ENCODE measurements at regions not wholly inside any gene's neighbourhood (a gene's known extent, or its start where the extent isn't known, plus 50 kb on each side); places are given as distances from the start of the nearest gene placed in this dataset.
"Not testable (repeated sequence)": the region's sequence is repeated elsewhere in the genome, so short reads cannot be mapped to it uniquely, and the experiment has no call there.

GRCh38 chr22:48822278-48823233 lies 1005.1 kb downstream of the BRD1 start:
- ATAC-seq (ENCODE audit: low FRiP score): no peak
- TF ChIP-seq CTCF (IDR thresholded peaks at IDR 0.05): no peak
- DNase-seq (ENCODE audit: low spot score): no peak

GRCh38 chr22:48821727-48822126 lies 1005.9 kb downstream of the BRD1 start:
- TF ChIP-seq CTCF (IDR thresholded peaks at IDR 0.05): no peak
- no peak for DNase-seq (ENCODE audit: low spot score)
- no peak for ATAC-seq (ENCODE audit: low FRiP score)

GRCh38 chr22:48821346-48821690 lies 1006.4 kb downstream of the BRD1 start:
- no peak for TF ChIP-seq CTCF (IDR thresholded peaks at IDR 0.05)
- DNase-seq (ENCODE audit: low spot score) (no peak), ATAC-seq (ENCODE audit: low FRiP score) (no peak)

- TF ChIP-seq CTCF (IDR thresholded peaks at IDR 0.05): no peak
- ATAC-seq (ENCODE audit: low FRiP score) (no peak), DNase-seq (ENCODE audit: low spot score) (no peak)
Observed at GRCh38 chr22:48820481-48821345, 1007.0 kb downstream of the BRD1 start.

- no peak for TF ChIP-seq CTCF (IDR thresholded peaks at IDR 0.05)
- DNase-seq (ENCODE audit: low spot score) (no peak), ATAC-seq (ENCODE audit: low FRiP score) (no peak)
Observed at GRCh38 chr22:48819961-48820360, 1007.7 kb downstream of the BRD1 start.

GRCh38 chr22:48819232-48819631 lies 1008.4 kb downstream of the BRD1 start:
- no peak for TF ChIP-seq CTCF (IDR thresholded peaks at IDR 0.05)
- ATAC-seq (ENCODE audit: low FRiP score): no peak
- no peak for DNase-seq (ENCODE audit: low spot score)

GRCh38 chr22:48817491-48817890 lies 1010.2 kb downstream of the BRD1 start:
- ATAC-seq (ENCODE audit: low FRiP score); DNase-seq (ENCODE audit: low spot score): not testable (repeated sequence)

All from omental fat pad (tissue), 3 donors.